RPMI8226 (cell line): ENCODE measurements at regions not wholly inside any gene's neighbourhood (a gene's known extent, or its start where the extent isn't known, plus 50 kb on each side); places are given as distances from the start of the nearest gene placed in this dataset.

Experiments used
- DNase-seq: peaks from one replicate; pipeline ENCODE4 v3.0.0-alpha.2; 2015

DNA sequence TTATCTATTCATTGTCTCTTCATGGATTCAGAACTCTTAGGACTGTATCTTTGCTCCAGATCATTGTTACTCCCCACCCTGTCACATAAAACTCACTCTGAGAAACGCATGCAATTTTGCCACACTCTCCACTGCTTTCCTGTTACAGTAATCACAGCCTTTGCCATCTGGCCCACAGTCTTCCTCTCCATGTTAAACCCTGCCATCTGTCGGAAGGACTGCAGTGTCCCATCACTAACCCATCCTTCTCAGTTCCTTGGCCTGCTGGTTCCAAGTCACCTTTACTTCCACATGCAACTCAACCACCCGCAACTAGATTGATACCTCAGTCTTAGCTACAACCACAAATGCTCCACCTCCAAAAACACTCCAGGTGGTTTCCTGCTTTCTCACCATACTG lies 308.7 kb upstream of the FAM241A start:
- no peak for DNase-seq

- no peak for DNase-seq
Observed at GRCh38 chr4:111837761-111838160, 307.5 kb upstream of the FAM241A start.

DNA sequence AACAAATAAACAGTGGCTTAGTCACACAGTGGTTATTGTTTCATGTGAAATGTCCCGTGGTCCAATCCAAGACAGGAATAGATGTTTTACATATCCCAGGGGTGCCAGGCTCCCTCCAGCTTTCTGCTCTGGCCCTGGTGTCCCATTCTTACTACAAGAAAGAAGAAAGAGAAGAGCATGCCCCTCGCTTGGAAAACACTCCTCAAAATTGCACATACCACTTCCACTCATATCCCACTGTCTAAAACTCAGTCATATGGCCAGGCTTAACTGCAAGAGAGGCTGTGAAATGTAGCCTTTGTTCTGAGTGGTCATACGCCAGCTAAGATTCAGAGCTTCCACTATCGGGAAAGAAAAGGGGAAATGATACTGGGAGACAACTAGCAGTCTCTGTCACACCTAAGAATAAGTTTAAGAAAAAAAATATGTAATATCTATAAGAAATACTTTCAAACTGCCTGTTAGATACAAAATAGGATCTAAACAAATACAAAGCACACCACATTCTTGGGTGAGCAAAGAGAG lies 306.8 kb upstream of the FAM241A start:
- DNase-seq: no peak

DNA sequence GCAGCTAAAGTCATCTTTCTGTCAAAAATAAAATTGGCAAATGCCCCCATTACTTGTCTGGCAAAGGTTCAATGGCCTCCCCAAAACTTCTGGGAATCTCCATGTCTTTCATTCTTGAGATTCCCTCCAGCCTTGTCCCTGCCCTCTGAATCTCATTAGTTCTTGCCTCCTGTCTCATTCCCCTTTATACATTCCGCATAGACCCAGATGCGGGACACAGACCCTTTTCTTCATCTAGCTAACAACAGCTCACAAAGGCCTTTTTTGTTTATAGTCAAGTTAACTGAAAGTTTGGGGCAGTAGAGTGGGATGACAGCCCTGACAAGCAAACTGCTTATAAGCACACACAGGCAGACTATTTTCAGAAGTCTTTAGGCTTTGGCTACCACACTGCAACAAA lies 306.1 kb upstream of the FAM241A start:
- no peak for DNase-seq

DNA sequence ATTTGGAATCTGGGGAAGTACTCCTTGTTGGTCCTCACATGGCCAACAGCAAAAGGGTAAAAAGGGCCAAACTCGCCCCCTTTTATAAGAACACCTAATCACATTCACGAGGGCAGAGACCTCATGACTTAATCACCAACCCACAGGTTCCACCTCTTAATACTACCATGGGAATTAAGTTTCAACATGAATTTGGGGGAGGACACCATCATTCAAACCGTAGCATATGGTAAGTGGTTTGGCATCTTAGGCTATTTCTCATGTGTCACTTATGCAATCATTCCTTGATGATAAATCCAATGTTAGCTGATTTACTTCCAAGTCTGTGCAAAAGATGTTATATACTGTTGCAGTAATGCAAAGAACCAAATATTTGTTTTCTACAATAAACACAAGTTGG lies 302.9 kb upstream of the FAM241A start:
- DNase-seq: no peak

DNA sequence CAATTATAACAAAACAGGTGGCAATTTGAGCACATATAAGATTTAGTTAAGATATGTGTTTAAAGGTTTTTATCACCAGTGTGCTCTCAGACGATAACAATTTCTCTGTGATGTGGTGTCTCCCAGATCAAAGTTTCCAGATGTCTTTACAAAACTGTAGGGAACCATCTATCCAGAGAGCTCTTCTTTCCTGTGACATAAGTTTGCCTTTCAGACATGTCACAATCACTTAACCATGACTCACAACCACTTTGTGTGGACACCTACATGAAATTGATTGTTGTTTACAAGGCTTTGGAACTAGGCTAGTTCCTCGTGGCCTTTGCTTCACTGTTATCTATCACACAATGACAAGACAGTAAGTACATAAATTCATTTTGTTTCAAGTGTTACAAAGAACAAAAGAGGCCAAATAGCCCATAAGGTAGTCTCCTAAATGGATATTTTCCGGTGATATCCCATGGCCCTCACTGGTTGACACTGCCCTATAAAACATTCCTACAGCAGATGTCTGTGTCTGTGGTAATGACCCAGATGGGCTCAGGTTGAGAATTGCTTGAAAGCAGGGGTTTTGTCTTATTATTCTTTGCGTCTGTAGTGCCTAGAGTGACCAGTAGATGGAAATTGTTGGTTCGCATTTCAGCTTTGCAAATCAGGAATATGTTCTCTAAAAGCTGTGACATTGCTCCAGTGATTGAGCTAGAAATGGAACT lies 297.8 kb upstream of the FAM241A start:
- peak; percentile 5 for DNase-seq

- no peak for DNase-seq
Observed at GRCh38 chr4:111849746-111850284, 295.4 kb upstream of the FAM241A start.

DNA sequence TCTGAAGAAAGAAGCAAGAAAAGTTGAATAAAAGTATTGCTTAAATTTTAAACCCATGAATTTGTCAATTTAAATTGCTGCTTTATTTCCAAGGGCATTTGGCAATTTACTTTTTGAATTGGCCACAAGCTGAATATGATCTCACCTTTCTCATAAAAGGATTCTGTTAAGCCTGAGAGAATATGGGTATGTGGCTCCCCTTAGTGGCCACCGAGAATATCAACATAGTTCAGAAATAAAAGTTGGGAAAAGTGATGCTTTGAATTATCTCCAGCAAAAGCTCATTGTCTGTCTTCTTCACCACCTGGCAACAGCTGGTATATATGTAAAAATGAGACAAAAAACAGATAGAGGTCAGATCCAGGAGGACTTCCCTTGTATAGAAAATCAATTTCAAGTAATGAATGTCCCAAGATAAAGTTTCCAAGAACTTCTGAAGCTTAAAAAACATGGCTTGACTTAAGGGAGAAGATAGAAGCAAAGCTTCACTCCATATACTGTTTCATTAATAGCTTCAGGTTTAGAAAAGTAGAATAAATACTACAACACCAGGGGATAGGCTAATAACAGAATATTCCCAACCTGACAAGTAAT lies 290.7 kb upstream of the FAM241A start:
- peak; percentile 13 for DNase-seq

GRCh38 chr4:111855308-111855707 lies 289.9 kb upstream of the FAM241A start:
- DNase-seq: no peak

GRCh38 chr4:111864066-111864465 lies 281.2 kb upstream of the FAM241A start:
- DNase-seq: no peak

GRCh38 chr4:111869339-111869738 lies 275.9 kb upstream of the FAM241A start:
- DNase-seq: no peak

DNA sequence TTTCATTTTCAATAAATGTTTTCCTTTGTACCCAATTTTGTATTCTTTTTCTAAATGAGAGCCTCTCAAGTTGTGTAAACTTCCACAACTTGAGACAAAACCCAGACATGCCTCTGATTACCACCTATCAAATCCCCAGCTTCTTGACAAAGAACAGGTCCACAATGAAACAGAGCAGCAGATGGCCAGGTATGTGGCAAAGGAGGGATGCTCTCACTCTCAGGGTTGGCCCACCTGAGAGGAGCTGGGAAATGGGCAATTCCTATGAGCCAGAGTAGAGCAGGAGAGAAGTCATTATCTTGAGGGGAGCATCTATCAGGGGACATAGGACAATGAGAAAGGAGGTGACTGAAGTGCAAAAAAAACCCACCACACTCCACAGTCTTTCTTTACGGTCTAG lies 273.5 kb upstream of the FAM241A start:
- no peak for DNase-seq

DNA sequence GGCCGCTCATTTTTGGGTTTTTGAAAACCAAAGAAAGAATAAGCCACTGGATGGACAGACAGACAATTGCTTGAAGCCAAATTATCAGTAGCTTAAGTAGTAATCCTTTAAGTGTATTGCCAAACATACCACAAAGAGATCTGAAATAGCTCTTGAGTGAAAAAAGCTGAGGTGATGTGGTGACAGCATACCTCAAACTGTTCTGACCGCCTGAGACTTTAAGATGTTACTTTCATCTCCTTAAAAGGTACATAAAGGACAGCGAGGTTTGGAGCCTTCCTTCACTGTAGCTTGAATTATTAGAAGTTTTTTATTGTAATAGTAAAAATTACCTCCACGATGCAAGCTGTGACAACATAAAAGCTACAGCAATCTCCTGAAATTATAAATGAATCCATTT lies 271.5 kb upstream of the FAM241A start:
- no peak for DNase-seq

- no peak for DNase-seq
Observed at GRCh38 chr4:111879539-111879938, 265.7 kb upstream of the FAM241A start.

DNA sequence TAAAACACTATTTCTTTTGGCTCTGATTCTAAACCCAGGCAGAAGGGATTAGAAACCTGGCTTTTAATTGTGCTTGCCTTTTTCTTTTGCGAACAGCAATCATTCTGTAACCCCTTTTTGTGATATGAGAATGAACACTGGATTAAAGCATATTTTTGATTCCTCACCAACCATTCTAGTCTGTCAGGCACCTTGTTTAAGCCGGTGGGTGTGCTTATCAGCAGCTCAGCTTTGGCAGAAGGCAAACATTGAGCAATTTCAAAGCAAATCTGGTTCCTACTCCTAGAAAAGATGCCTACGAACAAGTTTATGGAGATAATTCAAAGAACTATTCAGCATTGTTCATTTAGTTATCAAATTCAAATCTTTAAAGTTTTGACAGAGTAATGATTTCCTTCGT lies 265.1 kb upstream of the FAM241A start:
- DNase-seq: no peak

DNA sequence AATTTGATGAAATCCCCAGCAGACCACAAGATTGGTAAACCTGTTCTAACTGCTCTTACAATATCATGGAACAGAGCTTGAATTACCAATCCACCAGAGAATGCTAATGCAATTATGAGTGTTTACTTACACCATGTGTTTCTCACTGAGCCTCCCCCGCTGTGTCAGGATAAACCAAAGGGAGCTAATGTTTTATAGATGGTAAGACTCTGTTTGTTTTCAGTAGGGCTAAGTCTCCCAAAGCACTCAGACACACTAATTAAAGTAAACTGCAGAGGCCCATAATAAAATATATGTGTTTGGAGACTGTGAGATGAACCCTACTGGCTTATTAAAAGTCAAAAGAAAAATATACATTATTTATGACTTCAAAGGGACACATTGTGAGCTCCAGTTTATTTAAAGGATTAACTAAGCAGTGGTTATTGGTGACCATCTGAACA lies 261.7 kb upstream of the FAM241A start:
- DNase-seq: no peak

- no peak for DNase-seq
Observed at GRCh38 chr4:111890412-111890811, 254.8 kb upstream of the FAM241A start.

GRCh38 chr4:111905511-111905910 lies 239.7 kb upstream of the FAM241A start:
- no peak for DNase-seq

DNA sequence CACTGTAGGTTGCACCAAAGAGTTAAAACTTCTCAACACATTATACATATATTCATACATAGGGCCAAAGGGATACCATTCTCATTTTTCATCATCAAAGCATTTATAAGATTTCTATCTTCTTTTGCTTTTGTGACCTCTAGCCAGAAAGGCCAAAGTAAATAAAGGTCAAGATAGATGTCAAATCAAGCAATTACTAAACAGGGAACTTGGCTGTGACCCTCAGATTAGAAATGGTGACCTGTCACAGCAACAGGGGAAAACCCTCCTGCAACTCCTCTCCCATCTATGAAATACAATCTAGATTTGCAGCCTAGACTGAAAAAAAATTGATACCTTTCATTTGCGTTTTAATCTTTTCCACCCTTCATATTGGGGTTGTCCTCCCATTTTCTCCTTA lies 225.6 kb upstream of the FAM241A start:
- no peak for DNase-seq

DNA sequence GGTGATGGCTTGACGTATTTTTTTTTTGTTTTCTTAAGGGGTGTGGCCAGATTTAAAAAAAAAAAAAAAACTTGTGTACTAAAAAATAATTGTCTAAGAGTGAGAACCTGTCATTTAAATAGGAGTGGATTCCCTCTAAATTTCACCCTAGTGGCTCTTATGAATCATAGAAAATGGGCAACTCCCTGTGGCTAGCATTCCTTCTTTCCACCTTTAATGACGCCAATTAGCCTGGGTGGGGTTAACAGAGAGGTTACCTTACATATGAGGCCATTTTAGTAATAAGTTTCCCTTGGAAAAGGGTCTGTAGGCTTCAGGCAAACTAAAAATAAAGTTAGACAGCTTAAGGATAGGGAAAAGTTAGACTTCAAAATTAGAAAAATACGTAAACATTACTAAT lies 223.5 kb upstream of the FAM241A start:
- DNase-seq: no peak

DNA sequence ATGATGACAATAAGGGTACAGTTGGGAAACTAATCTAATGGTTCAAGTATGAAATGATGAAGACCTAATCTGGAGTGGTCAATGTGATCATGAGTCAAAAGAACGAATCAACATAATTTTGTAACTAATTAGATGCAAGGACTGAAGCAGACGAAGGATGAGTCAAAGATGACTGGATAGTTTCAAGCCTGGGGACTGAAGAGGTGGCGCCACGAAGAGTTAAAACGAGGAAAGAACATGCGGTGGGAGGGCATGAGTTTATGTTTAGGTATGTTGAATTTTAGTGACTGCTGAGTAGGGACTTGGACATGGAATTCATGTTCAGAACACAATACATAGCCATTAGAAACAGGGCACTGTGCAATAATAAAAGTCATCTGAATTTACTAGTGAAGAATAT lies 221.5 kb upstream of the FAM241A start:
- no peak for DNase-seq

- DNase-seq: no peak
Observed at GRCh38 chr4:111924696-111925095, 220.6 kb upstream of the FAM241A start.

DNA sequence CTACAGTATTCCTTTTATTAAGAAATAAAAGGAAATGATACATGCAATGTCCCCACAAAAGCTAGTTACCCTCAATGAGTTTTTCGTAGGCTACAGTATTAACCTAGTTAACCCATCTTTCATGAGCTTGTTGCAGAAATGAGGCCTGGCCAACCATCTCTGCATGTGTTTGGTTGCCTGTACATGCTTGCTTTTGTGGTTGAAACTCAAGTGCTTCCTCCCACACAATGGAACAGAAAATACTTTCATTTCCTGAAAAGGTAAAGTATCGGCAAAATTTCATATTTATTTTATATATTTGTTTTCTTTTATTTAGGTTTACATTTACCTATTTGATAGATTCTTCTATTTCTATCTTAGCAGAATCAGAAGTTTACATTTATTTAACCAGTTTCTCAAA lies 214.6 kb upstream of the FAM241A start:
- DNase-seq: peak; percentile 9

GRCh38 chr4:111933703-111934102 lies 211.6 kb upstream of the FAM241A start:
- no peak for DNase-seq
